Fibroblast of lung (primary cell): ENCODE measurements at regions not wholly inside any gene's neighbourhood (a gene's known extent, or its start where the extent isn't known, plus 50 kb on each side); places are given as distances from the start of the nearest gene placed in this dataset.

Experiments
- DNase-seq, 2 donors: peaks; one replicate each; pipeline versions ENCODE4 v3.0.0 to v3.0.0-alpha.2; 2010; ENCODE audit warnings: low read depth in 2 of 2
- H2AFZ ChIP-seq: 2 replicates; pipeline ENCODE4 v1.5.1; 2012; ENCODE audit warnings: low read length, control low read depth, inconsistent platforms
- H3K27ac ChIP-seq: 2 replicates; pipeline ENCODE4 v1.5.1; 2011; ENCODE audit warnings: low read length, control low read depth; ENCODE audit not compliant: insufficient read depth
- H3K27me3 ChIP-seq: 2 replicates; pipeline ENCODE4 v1.5.1; 2011; ENCODE audit warnings: mild to moderate bottlenecking, low read length; ENCODE audit not compliant: control insufficient read depth, insufficient read depth
- H3K36me3 ChIP-seq: 2 replicates; pipeline ENCODE4 v1.5.1; 2011; ENCODE audit warnings: low read length; ENCODE audit not compliant: control insufficient read depth, insufficient read depth
- H3K4me1 ChIP-seq: 2 replicates; pipeline ENCODE4 v1.5.1; 2011; ENCODE audit warnings: low read length; ENCODE audit not compliant: control insufficient read depth, insufficient read depth; ENCODE audit errors: extremely low read depth
- H3K4me2 ChIP-seq: 2 replicates; pipeline ENCODE4 v1.5.1; 2011; ENCODE audit warnings: low read length, control low read depth; ENCODE audit not compliant: insufficient read depth; ENCODE audit errors: extremely low read depth
- H3K4me3 ChIP-seq, 4 experiments: fragments of 200-600 bp in 1 of 4; sonication (generic) in 1 of 4; replicated peaks in 1 of 4; 2 replicates each; pipeline ENCODE4 v1.5.1; 2011 to 2016; ENCODE audit warnings: low read length in 4 of 4, low read depth in 3 of 4, mild to moderate bottlenecking in 3 of 4, control low read depth in 2 of 4, inconsistent platforms in 1 of 4, mixed read lengths in 1 of 4; ENCODE audit not compliant: insufficient read depth in 1 of 4; ENCODE audit errors: control extremely low read depth in 1 of 4
- H3K79me2 ChIP-seq: 2 replicates; pipeline ENCODE4 v1.5.1; 2012; ENCODE audit warnings: mild to moderate bottlenecking, low read length, inconsistent platforms; ENCODE audit not compliant: control insufficient read depth, insufficient read depth
- H3K9ac ChIP-seq: 2 replicates; pipeline ENCODE4 v1.5.1; 2011; ENCODE audit warnings: mild to moderate bottlenecking, low read length, control low read depth; ENCODE audit not compliant: insufficient read depth
- H3K9me3 ChIP-seq: 2 replicates; pipeline ENCODE4 v1.5.1; 2012; ENCODE audit warnings: low read depth, low read length; ENCODE audit not compliant: control insufficient read depth, insufficient read depth
- H4K20me1 ChIP-seq: 2 replicates; pipeline ENCODE4 v1.5.1; 2011; ENCODE audit warnings: low read length; ENCODE audit not compliant: control insufficient read depth, insufficient read depth; ENCODE audit errors: extremely low read depth
- CTCF ChIP-seq, 2 donors: IDR thresholded peaks in 1 of 2; conservative IDR thresholded peaks in 1 of 2; 1 replicate in 1 of 2; 2 replicates in 1 of 2; pipeline ENCODE4 v1.5.1; 2011 to 2012; ENCODE audit warnings: low read length in 2 of 2, control low read depth in 1 of 2, inconsistent platforms in 1 of 2, low read depth in 1 of 2, mild to moderate bottlenecking in 1 of 2
- EZH2 ChIP-seq: IDR thresholded peaks from 2 replicates; pipeline ENCODE4 v1.5.1; 2012; ENCODE audit warnings: low read length, control low read depth, mild to moderate bottlenecking; ENCODE audit errors: missing control alignments

- Histone ChIP-seq H4K20me1 (no peaks in the 10 kb centered on the region), H3K4me1 (peaks cover 10% of the 10 kb centered on the region), H3K9me3 (no peaks in the 10 kb centered on the region), H3K4me3 (no peak overlapping the region), H3K36me3 (no peaks in the 10 kb centered on the region), H3K9ac (no peak overlapping the region), H3K27ac (no peak overlapping the region), H2AFZ (no peak overlapping the region), H3K27me3 (no peaks in the 10 kb centered on the region), H3K4me2 (no peak overlapping the region), H3K79me2 (no peaks in the 10 kb centered on the region)
- no peak for TF ChIP-seq CTCF (conservative IDR thresholded peaks at IDR 0.05 in 1 of 2, IDR thresholded peaks at IDR 0.05 in 1 of 2; ENCODE audit: low read depth in 1 of 2, low read length in 2 of 2)
- no peak for DNase-seq
These were observed 76.2 kb upstream of the LPAR1 start for GRCh38 chr9:111114486-111114885.

GRCh38 chr9:111113712-111114111 lies 75.4 kb upstream of the LPAR1 start:
- Histone ChIP-seq H3K4me2 (no peak overlapping the region), H3K9ac (no peak overlapping the region), H3K27ac (no peak overlapping the region), H3K4me3 (no peak overlapping the region), H3K79me2 (no peaks in the 10 kb centered on the region), H2AFZ (no peak overlapping the region), H3K27me3 (no peaks in the 10 kb centered on the region), H3K4me1 (peaks cover 10% of the 10 kb centered on the region), H4K20me1 (no peaks in the 10 kb centered on the region), H3K36me3 (no peaks in the 10 kb centered on the region), H3K9me3 (no peaks in the 10 kb centered on the region)
- TF ChIP-seq EZH2 (no peak), CTCF (conservative IDR thresholded peaks at IDR 0.05 in 1 of 2, IDR thresholded peaks at IDR 0.05 in 1 of 2; ENCODE audit: low read depth in 1 of 2, low read length in 2 of 2) (no peak)
- no peak for DNase-seq

GRCh38 chr9:111110805-111111204 lies 72.5 kb upstream of the LPAR1 start:
- Histone ChIP-seq H2AFZ (no peak overlapping the region), H3K9me3 (no peaks in the 10 kb centered on the region), H3K4me1 (no peaks in the 10 kb centered on the region), H3K4me2 (no peak overlapping the region), H3K36me3 (no peaks in the 10 kb centered on the region), H3K27me3 (no peaks in the 10 kb centered on the region), H3K4me3 (no peak overlapping the region), H3K9ac (no peak overlapping the region), H3K27ac (no peak overlapping the region), H3K79me2 (no peaks in the 10 kb centered on the region), H4K20me1 (no peaks in the 10 kb centered on the region)
- no peak for DNase-seq
- TF ChIP-seq EZH2 (no peak), CTCF (conservative IDR thresholded peaks at IDR 0.05 in 1 of 2, IDR thresholded peaks at IDR 0.05 in 1 of 2; ENCODE audit: low read depth in 1 of 2, low read length in 2 of 2) (no peak)
